ENCODE measurements at regions not wholly inside any gene's neighbourhood (a gene's known extent, or its start where the extent isn't known, plus 50 kb on each side); places are given as distances from the start of the nearest gene placed in this dataset.

- TF ChIP-seq HES2 (IDR thresholded peaks at IDR 0.05) (no peak), MAX (IDR thresholded peaks at IDR 0.05) (no peak), JUN (IDR thresholded peaks at IDR 0.05) (no peak), CEBPB (IDR thresholded peaks at IDR 0.05) (no peak), CTCF (IDR thresholded peaks at IDR 0.05) (no peak), RFX5 (IDR thresholded peaks at IDR 0.05) (no peak), TP53 (CRISPR knock-in tag; IDR thresholded peaks at IDR 0.05) (no peak), EP300 (IDR thresholded peaks at IDR 0.05) (no peak), JUNB (IDR thresholded peaks at IDR 0.05) (no peak)
Measured at GRCh38 chr2:53448086-53448485, 319.5 kb upstream of the CHAC2 start.

Measured in A549 (cell line).